Right ventricle myocardium superior (tissue), 1 donor: ENCODE measurements at regions not wholly inside any gene's neighbourhood (a gene's known extent, or its start where the extent isn't known, plus 50 kb on each side); places are given as distances from the start of the nearest gene placed in this dataset.

ENCODE experiments used
- ATAC-seq: fragments of 200-7000 bp; cut with Tn5 transposase; one replicate; pipeline ENCODE4 v1.9.1; 2020; ENCODE audit warnings: mild to moderate bottlenecking; ENCODE audit not compliant: poor library complexity
- DNase-seq: peaks from one replicate; pipeline ENCODE4 v3.0.0-alpha.2; 2020
- intact Hi-C: fragments of 100-400 bp; cut with DNase I; formaldehyde crosslinking; loops from one replicate; pipeline ENCODE4 v1.11.2; 2022
- donor health status: DM: no; HTN: yes; CAD: no; lungs with severe emphysema.

- no peak for DNase-seq
- intact Hi-C loops: no loop called here
- ATAC-seq: no peak
These were observed 287.3 kb downstream of the FZD1 start for GRCh38 chr7:91551377-91552175.

- intact Hi-C loops: no loop called here
- DNase-seq (no peak), ATAC-seq (no peak)
These were observed 289.2 kb downstream of the FZD1 start for GRCh38 chr7:91553410-91553895.

GRCh38 chr7:91554883-91555282 lies 290.6 kb downstream of the FZD1 start:
- DNase-seq: no peak
- ATAC-seq: no peak
- intact Hi-C loops: no loop called here

- ATAC-seq (no peak), DNase-seq (no peak)
- intact Hi-C loops: no loop called here
These were observed 292.0 kb downstream of the FZD1 start for GRCh38 chr7:91556239-91556638.

GRCh38 chr7:91556956-91557650 lies 292.9 kb downstream of the FZD1 start:
- intact Hi-C loops: no loop called here
- no peak for ATAC-seq
- no peak for DNase-seq

- intact Hi-C loops: no loop called here
- no peak for ATAC-seq
These were observed 293.7 kb downstream of the FZD1 start for GRCh38 chr7:91557789-91558404.

GRCh38 chr7:91559947-91560346 lies 295.7 kb downstream of the FZD1 start:
- ATAC-seq: no peak
- intact Hi-C loops: no loop called here

More at GRCh38 chr7:91557789-91558404, 293.7 kb downstream of the FZD1 start:
- no peak for DNase-seq

GRCh38 chr7:91564101-91564500 lies 299.9 kb downstream of the FZD1 start:
- ATAC-seq (no peak), DNase-seq (no peak)
- intact Hi-C loops: no loop called here

More at GRCh38 chr7:91559947-91560346, 295.7 kb downstream of the FZD1 start:
- DNase-seq: no peak

GRCh38 chr7:91564541-91564940 lies 300.3 kb downstream of the FZD1 start:
- DNase-seq: no peak
- intact Hi-C loops: no loop called here
- no peak for ATAC-seq

GRCh38 chr7:91565499-91566401 lies 301.5 kb downstream of the FZD1 start:
- DNase-seq (no peak), ATAC-seq (no peak)
- intact Hi-C loops: no loop called here

- DNase-seq (no peak), ATAC-seq (no peak)
- intact Hi-C loops: no loop called here
These were observed 302.1 kb downstream of the FZD1 start for GRCh38 chr7:91566402-91566732.

- intact Hi-C loops: no loop called here
- DNase-seq: no peak
- no peak for ATAC-seq
These were observed 303.1 kb downstream of the FZD1 start for GRCh38 chr7:91567081-91568012.

GRCh38 chr7:91568138-91568537 lies 303.9 kb downstream of the FZD1 start:
- DNase-seq: no peak
- ATAC-seq: no peak
- intact Hi-C loops: no loop called here

- intact Hi-C loops: no loop called here
- DNase-seq (no peak), ATAC-seq (no peak)
These were observed 305.7 kb downstream of the FZD1 start for GRCh38 chr7:91569728-91570457.

- DNase-seq (no peak), ATAC-seq (no peak)
- intact Hi-C loops: no loop called here
These were observed 306.3 kb downstream of the FZD1 start for GRCh38 chr7:91570560-91570959.

GRCh38 chr7:91571601-91572000 lies 307.4 kb downstream of the FZD1 start:
- ATAC-seq (no peak), DNase-seq (no peak)
- intact Hi-C loops: no loop called here

- intact Hi-C loops: no loop called here
- ATAC-seq (no peak), DNase-seq (no peak)
These were observed 307.1 kb downstream of the MTERF1 start for GRCh38 chr7:91573405-91573804.
